ENCODE measurements at regions not wholly inside any gene's neighbourhood (a gene's known extent, or its start where the extent isn't known, plus 50 kb on each side); places are given as distances from the start of the nearest gene placed in this dataset.

DNA sequence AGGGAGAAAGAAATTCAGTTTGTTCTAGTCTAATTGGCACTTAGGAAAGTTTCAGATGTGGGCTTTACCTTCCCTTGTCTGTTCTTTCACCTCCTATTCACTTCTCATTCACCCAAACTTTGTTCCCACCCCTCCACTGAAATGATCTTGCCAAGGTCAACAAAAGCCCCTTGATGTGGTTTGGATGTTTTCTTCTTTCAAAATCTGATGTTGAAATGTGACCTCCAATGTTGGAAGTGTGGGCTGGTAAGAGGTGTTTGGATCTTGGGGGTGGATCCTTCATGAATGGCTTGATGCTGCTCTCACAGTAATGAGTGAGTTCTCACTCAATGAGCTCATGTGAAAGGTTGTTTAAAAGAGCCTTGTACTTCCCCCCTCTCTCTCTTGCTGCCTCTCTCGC, 379.3 kb downstream of the HHIPL2 start:
- TF ChIP-seq, protein P1, sequence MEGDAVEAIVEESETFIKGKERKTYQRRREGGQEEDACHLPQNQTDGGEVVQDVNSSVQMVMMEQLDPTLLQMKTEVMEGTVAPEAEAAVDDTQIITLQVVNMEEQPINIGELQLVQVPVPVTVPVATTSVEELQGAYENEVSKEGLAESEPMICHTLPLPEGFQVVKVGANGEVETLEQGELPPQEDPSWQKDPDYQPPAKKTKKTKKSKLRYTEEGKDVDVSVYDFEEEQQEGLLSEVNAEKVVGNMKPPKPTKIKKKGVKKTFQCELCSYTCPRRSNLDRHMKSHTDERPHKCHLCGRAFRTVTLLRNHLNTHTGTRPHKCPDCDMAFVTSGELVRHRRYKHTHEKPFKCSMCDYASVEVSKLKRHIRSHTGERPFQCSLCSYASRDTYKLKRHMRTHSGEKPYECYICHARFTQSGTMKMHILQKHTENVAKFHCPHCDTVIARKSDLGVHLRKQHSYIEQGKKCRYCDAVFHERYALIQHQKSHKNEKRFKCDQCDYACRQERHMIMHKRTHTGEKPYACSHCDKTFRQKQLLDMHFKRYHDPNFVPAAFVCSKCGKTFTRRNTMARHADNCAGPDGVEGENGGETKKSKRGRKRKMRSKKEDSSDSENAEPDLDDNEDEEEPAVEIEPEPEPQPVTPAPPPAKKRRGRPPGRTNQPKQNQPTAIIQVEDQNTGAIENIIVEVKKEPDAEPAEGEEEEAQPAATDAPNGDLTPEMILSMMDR (IDR thresholded peaks at IDR 0.05): no peak
- Mint-ChIP-seq H3K27ac (no peak overlapping the region), H3K4me3 (no peak overlapping the region), H3K36me3 (ENCODE audit: low read depth) (no peaks in the 10 kb centered on the region), H3K9me3 (peaks cover 11% of the 10 kb centered on the region), H3K4me1 (no peaks in the 10 kb centered on the region), H3K27me3 (peaks cover under 1% of the 10 kb centered on the region)
- intact Hi-C loops (cut with micrococcal nuclease): loop anchor here (10.0 kb wide), 1 partner anchor 624 kb away; no protein-coding TSS in a partner anchor
- CTCF ChIA-PET: interaction anchor here (1.0 kb wide), 1 partner anchor 56 kb away, joined by 3 read pairs; no protein-coding TSS in a partner anchor
- ATAC-seq (ENCODE audit: low read depth): no peak
- DNase-seq: no peak
- POLR2A ChIA-PET: no interaction called here

DNA sequence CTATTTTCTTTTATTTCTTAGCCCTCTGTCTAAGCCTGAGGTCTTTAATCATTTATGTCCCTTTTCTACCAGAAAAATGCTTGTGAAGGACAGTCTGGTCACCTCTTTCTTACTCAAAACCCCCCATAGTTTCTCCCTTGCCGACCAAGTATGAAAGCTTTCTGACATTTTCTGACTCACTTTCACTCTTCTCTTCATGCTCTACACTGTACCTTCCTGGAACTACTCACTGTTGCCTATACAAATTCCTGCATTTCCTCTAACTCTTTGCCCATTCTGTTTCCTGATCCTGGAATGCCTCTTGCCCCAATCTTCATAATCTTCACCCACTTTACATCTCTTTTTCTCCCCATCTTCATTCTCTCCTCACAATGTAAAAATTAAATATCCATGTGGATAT, 380.0 kb downstream of the HHIPL2 start:
- CTCF ChIA-PET: interaction anchor here (1.1 kb wide), 1 partner anchor 904 kb away, joined by 5 read pairs; no protein-coding TSS in a partner anchor
- intact Hi-C loops (cut with micrococcal nuclease): loop anchor here (1.0 to 10.0 kb wide), 2 partner anchors 623 to 690 kb away; no protein-coding TSS in a partner anchor

DNA sequence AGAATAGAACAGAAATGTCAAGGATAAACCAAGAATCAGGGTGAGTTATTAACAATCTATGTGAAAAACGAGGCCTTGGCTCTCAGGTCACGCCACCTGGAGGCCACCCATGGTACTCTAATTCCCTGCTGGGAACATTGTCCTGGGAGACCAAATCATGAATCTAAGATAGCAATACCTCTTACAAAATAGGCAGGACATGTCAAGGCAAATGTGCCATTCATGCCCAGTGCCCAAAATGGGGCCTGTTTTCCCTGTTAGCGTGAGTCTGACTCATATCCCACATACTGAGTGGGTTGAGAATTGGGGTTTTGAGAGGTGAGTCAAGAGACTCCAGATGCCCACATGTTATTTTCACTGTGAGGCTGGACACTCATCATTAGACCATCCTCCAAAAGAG, 380.8 kb downstream of the HHIPL2 start:
- intact Hi-C loops (cut with micrococcal nuclease): loop anchor here (1.0 to 10.0 kb wide), 2 partner anchors 622 to 689 kb away; no protein-coding TSS in a partner anchor
- no peaks in the 10 kb centered on the region for H3K27me3 Mint-ChIP-seq

More for the DNA sequence above, 380.0 kb downstream of the HHIPL2 start:
- H3K27me3 Mint-ChIP-seq: no peaks in the 10 kb centered on the region
- TF ChIP-seq, protein P1 (IDR thresholded peaks at IDR 0.05): no peak
- H3K4me1 Mint-ChIP-seq: no peaks in the 10 kb centered on the region
- H3K36me3 Mint-ChIP-seq (ENCODE audit: low read depth): no peaks in the 10 kb centered on the region
- no peak overlapping the region for H3K4me3 Mint-ChIP-seq
- ATAC-seq (ENCODE audit: low read depth): no peak
- no peak overlapping the region for H3K27ac Mint-ChIP-seq
- H3K9me3 Mint-ChIP-seq: peaks cover 11% of the 10 kb centered on the region
- POLR2A ChIA-PET: no interaction called here
- DNase-seq: no peak

DNA sequence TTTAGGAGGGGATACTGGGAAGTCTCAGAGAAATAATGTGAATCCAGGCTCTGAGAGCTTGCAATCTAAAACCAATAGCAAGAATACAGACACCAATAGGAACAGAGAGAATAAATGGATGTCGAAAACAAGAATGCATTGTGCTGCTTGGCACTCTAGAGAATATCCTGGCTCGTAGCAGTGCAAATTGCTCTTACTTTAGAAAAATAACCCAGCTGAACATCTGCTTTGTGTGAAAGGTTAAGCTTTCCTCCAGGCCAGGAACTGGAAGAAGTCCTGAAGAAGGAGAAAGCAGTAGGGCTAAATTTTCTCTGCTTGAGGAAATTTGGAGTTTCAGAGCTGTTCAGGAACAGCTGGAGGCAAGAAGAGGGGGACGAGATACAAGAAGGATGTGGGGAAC, 382.3 kb downstream of the HHIPL2 start:
- Mint-ChIP-seq H3K9me3 (no peaks in the 10 kb centered on the region), H3K36me3 (ENCODE audit: low read depth) (no peaks in the 10 kb centered on the region), H3K4me1 (no peaks in the 10 kb centered on the region), H3K27me3 (no peaks in the 10 kb centered on the region), H3K4me3 (no peak overlapping the region), H3K27ac (no peak overlapping the region)
- CTCF ChIA-PET: interaction anchor here (1.1 to 2.8 kb wide), 3 partner anchors 12 to 687 kb away, joined by 3 to 12 read pairs (median 4); no protein-coding TSS in a partner anchor
- intact Hi-C loops (cut with micrococcal nuclease): loop anchor here (10.0 kb wide), 1 partner anchor 621 kb away; no protein-coding TSS in a partner anchor
- TF ChIP-seq, protein P1 (IDR thresholded peaks at IDR 0.05): no peak
- DNase-seq (no peak), ATAC-seq (ENCODE audit: low read depth) (no peak)
- POLR2A ChIA-PET: no interaction called here

More for the DNA sequence above, 380.8 kb downstream of the HHIPL2 start:
- DNase-seq (no peak), ATAC-seq (ENCODE audit: low read depth) (no peak)
- TF ChIP-seq, protein P1 (IDR thresholded peaks at IDR 0.05): no peak
- Mint-ChIP-seq H3K4me3 (no peak overlapping the region), H3K36me3 (ENCODE audit: low read depth) (no peaks in the 10 kb centered on the region), H3K9me3 (peaks cover 5% of the 10 kb centered on the region), H3K27ac (no peak overlapping the region), H3K4me1 (no peaks in the 10 kb centered on the region)
- ChIA-PET POLR2A (no interaction called here), CTCF (interaction anchor here (1.1 kb wide), 1 partner anchor 903 kb away, joined by 5 read pairs; no protein-coding TSS in a partner anchor)

DNA sequence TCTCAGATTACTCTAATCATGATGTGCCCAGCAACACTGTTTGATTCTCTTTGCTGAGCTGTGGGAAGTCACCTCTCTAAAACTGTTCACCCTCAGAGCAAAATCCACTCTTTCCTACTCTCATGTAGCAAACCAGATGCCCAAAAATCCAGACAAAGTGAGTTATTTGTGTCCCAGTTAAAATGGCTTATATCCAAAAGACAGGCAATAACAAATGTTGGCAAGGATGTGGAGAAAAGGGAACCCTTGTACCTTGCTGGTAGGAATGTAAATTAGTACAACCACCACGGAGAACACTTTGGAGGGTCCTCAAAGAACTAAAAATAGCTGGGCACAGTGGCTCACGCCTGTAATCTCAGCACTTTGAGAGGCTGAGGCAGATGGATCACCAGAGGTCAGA, 384.0 kb downstream of the HHIPL2 start:
- intact Hi-C loops (cut with micrococcal nuclease): loop anchor here (10.0 kb wide), 1 partner anchor 619 kb away; no protein-coding TSS in a partner anchor
- DNase-seq (no peak), ATAC-seq (ENCODE audit: low read depth) (no peak)
- no peak overlapping the region for H3K27ac Mint-ChIP-seq
- H3K36me3 Mint-ChIP-seq (ENCODE audit: low read depth): no peaks in the 10 kb centered on the region
- H3K4me1 Mint-ChIP-seq: no peaks in the 10 kb centered on the region
- H3K9me3 Mint-ChIP-seq: no peaks in the 10 kb centered on the region
- POLR2A ChIA-PET: no interaction called here
- no peak overlapping the region for H3K4me3 Mint-ChIP-seq
- CTCF ChIA-PET: interaction anchor here (0.7 to 2.8 kb wide), 2 partner anchors 686 to 1255 kb away, joined by 3 to 12 read pairs; no protein-coding TSS in a partner anchor
- no peaks in the 10 kb centered on the region for H3K27me3 Mint-ChIP-seq
- TF ChIP-seq, protein P1 (IDR thresholded peaks at IDR 0.05): no peak
